ENCODE measurements at regions not wholly inside any gene's neighbourhood (a gene's known extent, or its start where the extent isn't known, plus 50 kb on each side); places are given as distances from the start of the nearest gene placed in this dataset.

- H3K4me3 ChIP-seq = no peak overlapping the region
- H3K36me3 ChIP-seq = no peaks in the 10 kb centered on the region
- H3K27ac ChIP-seq = no peak overlapping the region
- H3K27me3 ChIP-seq = no peaks in the 10 kb centered on the region
- no peaks in the 10 kb centered on the region for H3K9me3 ChIP-seq
- DNase-seq = no peak
- no peak for TF ChIP-seq POLR2A (IDR thresholded peaks at IDR 0.05)
- no peak for TF ChIP-seq CTCF (IDR thresholded peaks at IDR 0.05)
- H3K4me1 ChIP-seq = no peaks in the 10 kb centered on the region
These were observed 55.6 kb downstream of the RHOXF2B start for GRCh38 chrX:120021927-120022326.

- Histone ChIP-seq H3K4me1 (no peaks in the 10 kb centered on the region), H3K27me3 (no peaks in the 10 kb centered on the region)
These were observed 57.2 kb downstream of the RHOXF2B start for GRCh38 chrX:120020305-120020704.

GRCh38 chrX:120016068-120016441 lies 61.4 kb downstream of the RHOXF2B start:
- TF ChIP-seq CTCF (IDR thresholded peaks at IDR 0.05) = no peak
- TF ChIP-seq POLR2A (IDR thresholded peaks at IDR 0.05) = no peak
- no peaks in the 10 kb centered on the region for H3K27me3 ChIP-seq
- no peak overlapping the region for H3K27ac ChIP-seq
- no peak for DNase-seq
- no peaks in the 10 kb centered on the region for H3K9me3 ChIP-seq
- H3K4me1 ChIP-seq = no peaks in the 10 kb centered on the region
- peak overlapping the region in 2 of 4 donors; percentile 20 to 29 for H3K4me3 ChIP-seq
- H3K36me3 ChIP-seq = no peaks in the 10 kb centered on the region

More at GRCh38 chrX:120020305-120020704, 57.2 kb downstream of the RHOXF2B start:
- DNase-seq = no peak
- H3K36me3 ChIP-seq = no peaks in the 10 kb centered on the region
- no peak overlapping the region for H3K27ac ChIP-seq
- no peak for TF ChIP-seq POLR2A (IDR thresholded peaks at IDR 0.05)
- no peak for TF ChIP-seq CTCF (IDR thresholded peaks at IDR 0.05)
- no peak overlapping the region for H3K4me3 ChIP-seq
- no peaks in the 10 kb centered on the region for H3K9me3 ChIP-seq

GRCh38 chrX:120015145-120016067 lies 62.1 kb downstream of the RHOXF2B start:
- H3K4me1 ChIP-seq = no peaks in the 10 kb centered on the region
- no peak overlapping the region for H3K27ac ChIP-seq
- H3K4me3 ChIP-seq = peak overlapping the region in 3 of 4 donors; percentile 20 to 29 (median 28)
- H3K27me3 ChIP-seq = no peaks in the 10 kb centered on the region
- no peaks in the 10 kb centered on the region for H3K9me3 ChIP-seq
- DNase-seq = no peak
- TF ChIP-seq POLR2A (IDR thresholded peaks at IDR 0.05) (no peak), CTCF (IDR thresholded peaks at IDR 0.05) (no peak)
- no peaks in the 10 kb centered on the region for H3K36me3 ChIP-seq

- no peak overlapping the region for H3K27ac ChIP-seq
- H3K4me3 ChIP-seq = peak overlapping the region in 1 of 4 donors; percentile 28
- no peak for TF ChIP-seq POLR2A (IDR thresholded peaks at IDR 0.05)
- TF ChIP-seq CTCF (IDR thresholded peaks at IDR 0.05) = no peak
- no peak for DNase-seq
- H3K27me3 ChIP-seq = no peaks in the 10 kb centered on the region
- H3K9me3 ChIP-seq = no peaks in the 10 kb centered on the region
- H3K4me1 ChIP-seq = no peaks in the 10 kb centered on the region
- H3K36me3 ChIP-seq = no peaks in the 10 kb centered on the region
These were observed 62.9 kb downstream of the RHOXF2B start for GRCh38 chrX:120014354-120015130.
